ENCODE measurements at regions not wholly inside any gene's neighbourhood (a gene's known extent, or its start where the extent isn't known, plus 50 kb on each side); places are given as distances from the start of the nearest gene placed in this dataset.

DNA sequence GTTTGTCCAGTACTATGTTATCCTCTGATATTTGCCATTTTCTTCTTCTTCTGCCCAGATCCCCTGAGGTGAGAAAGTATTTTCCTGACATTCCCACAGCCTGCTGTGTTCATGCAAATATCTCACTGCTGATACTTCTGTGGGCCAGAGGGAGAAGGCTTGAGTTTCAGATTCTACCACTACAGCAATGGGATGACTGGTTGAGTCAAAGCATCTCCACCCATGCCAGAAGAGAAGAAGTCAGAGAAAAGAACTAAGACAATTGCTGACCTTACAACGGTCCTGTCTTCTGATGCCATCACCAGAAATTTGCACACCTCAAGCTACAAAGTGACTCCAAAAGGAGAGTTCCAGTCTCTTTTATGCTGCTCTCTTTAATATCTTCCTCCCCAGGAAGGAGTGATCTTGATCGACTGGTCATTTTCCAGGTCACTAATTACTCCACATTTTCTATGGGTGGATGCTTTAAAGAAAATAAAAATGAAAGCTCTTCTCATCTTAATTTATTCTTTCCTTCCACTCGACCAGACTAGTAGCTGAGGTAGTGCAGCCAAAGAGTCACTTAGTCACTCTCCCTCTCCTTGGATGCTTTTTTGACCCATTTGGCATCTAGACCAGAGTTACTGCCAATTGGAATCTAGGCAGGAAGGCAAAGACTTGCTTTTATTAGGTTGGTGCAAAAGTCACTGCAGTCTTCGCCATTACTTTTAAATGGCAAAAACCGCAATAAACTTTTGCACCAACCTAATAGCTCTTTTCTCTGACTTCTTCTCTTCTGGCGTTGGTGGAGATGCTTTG lies 195.1 kb downstream of the PTPRC start:
- peak; percentile 33 for DNase-seq (ENCODE audit: low read depth)
- H3K4me3 ChIP-seq (ENCODE audit: low read depth, low read length), result no peak overlapping the region
- no peak for TF ChIP-seq CTCF (IDR thresholded peaks at IDR 0.05; ENCODE audit: insufficient read depth, low read depth, low read length, missing control alignments)

- DNase-seq (ENCODE audit: low read depth), result peak; percentile 16
- no peak for TF ChIP-seq CTCF (IDR thresholded peaks at IDR 0.05; ENCODE audit: insufficient read depth, low read depth, low read length, missing control alignments)
- H3K4me3 ChIP-seq (ENCODE audit: low read depth, low read length), result no peak overlapping the region
Measured at GRCh38 chr1:198837278-198838021, 198.6 kb downstream of the PTPRC start.

- no peak overlapping the region for H3K4me3 ChIP-seq (ENCODE audit: low read depth, low read length)
- no peak for TF ChIP-seq CTCF (IDR thresholded peaks at IDR 0.05; ENCODE audit: insufficient read depth, low read depth, low read length, missing control alignments)
- no peak for DNase-seq (ENCODE audit: low read depth)
Measured at GRCh38 chr1:198838022-198838342, 199.1 kb downstream of the PTPRC start.

- TF ChIP-seq CTCF (IDR thresholded peaks at IDR 0.05; ENCODE audit: insufficient read depth, low read depth, low read length, missing control alignments), result no peak
- H3K4me3 ChIP-seq (ENCODE audit: low read depth, low read length), result no peak overlapping the region
Measured at GRCh38 chr1:198841477-198841876, 202.6 kb downstream of the PTPRC start.

DNA sequence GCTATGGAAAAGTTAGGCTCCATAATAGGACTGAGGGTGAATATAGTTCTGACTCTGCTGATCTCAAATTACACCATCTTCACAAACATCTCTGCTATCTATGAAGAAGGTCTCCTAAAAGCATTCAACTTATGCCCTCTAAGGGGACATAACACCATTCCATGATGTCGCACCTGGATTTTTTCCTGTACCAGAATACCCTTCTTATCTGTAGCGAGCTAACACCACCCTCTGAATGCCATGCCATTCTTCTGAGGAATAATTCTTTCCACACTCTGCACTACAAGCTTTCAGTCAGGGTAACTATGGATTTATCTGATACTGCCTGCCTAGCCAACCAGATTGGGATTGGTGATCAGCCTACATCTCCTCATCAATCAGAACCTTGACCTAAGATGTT lies 203.8 kb downstream of the PTPRC start:
- H3K4me3 ChIP-seq (ENCODE audit: low read depth, low read length), result no peak overlapping the region
- no peak for TF ChIP-seq CTCF (IDR thresholded peaks at IDR 0.05; ENCODE audit: insufficient read depth, low read depth, low read length, missing control alignments)
- no peak for DNase-seq (ENCODE audit: low read depth)

More at GRCh38 chr1:198841477-198841876, 202.6 kb downstream of the PTPRC start:
- no peak for DNase-seq (ENCODE audit: low read depth)

DNA sequence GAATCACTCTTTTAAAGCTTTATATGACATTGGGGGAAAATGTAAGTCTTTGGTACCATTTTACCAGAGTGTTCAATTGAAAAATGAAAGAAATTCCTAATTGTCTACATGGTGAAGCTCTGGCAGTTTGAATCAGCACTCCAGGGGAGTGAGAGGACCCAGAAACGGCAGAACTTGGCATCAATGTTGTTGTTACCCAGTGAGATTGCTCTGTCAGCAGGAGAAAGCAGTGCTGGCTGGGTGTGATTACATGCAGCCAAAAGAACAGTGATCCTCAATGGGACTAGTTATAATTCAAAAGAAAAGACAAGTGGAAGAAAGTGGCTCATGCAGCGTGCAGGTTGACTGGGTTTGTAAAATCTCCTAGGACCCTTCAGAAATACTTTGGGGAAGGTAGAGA lies 206.4 kb downstream of the PTPRC start:
- DNase-seq (ENCODE audit: low read depth), result no peak
- no peak overlapping the region for H3K4me3 ChIP-seq (ENCODE audit: low read depth, low read length)
- TF ChIP-seq CTCF (IDR thresholded peaks at IDR 0.05; ENCODE audit: insufficient read depth, low read depth, low read length, missing control alignments), result no peak

Measured in GM12865 (cell line).